B cell (primary cell): ENCODE measurements at regions not wholly inside any gene's neighbourhood (a gene's known extent, or its start where the extent isn't known, plus 50 kb on each side); places are given as distances from the start of the nearest gene placed in this dataset.

ENCODE experiments used
- EZH2 ChIP-seq: IDR thresholded peaks from 2 replicates; pipeline ENCODE4 v1.6.1; 2012; ENCODE audit warnings: borderline replicate concordance, low read depth, mild to moderate bottlenecking, moderate library complexity, low read length; ENCODE audit not compliant: insufficient read depth, poor library complexity, severe bottlenecking
- TF ChIP-seq, protein P1 (sequence below): fragments of 200-600 bp; IDR thresholded peaks from one replicate; pipeline ENCODE4 v1.8.0; 2022; ENCODE audit warnings: antibody characterized with exemption, mild to moderate bottlenecking

DNA sequence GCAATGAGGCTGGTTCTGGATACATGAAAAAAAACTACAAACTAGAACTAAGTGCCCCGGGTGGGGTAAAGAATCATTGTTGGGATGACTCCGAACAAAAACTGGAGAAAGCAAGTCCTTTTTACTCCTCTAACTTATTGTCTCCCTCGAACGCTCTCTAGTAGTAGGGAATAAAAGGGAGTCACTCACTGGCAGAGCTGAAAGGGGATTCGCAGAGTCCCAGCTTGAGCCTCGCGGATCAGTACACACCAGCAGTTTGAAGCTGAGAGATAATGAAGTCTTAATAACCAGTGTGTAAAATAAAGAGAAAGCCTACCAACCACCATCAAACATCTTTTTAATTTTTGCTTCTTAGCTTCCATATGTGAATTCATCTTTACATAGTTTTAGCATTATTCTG lies 521.9 kb upstream of the ARX start:
- TF ChIP-seq, protein P1, sequence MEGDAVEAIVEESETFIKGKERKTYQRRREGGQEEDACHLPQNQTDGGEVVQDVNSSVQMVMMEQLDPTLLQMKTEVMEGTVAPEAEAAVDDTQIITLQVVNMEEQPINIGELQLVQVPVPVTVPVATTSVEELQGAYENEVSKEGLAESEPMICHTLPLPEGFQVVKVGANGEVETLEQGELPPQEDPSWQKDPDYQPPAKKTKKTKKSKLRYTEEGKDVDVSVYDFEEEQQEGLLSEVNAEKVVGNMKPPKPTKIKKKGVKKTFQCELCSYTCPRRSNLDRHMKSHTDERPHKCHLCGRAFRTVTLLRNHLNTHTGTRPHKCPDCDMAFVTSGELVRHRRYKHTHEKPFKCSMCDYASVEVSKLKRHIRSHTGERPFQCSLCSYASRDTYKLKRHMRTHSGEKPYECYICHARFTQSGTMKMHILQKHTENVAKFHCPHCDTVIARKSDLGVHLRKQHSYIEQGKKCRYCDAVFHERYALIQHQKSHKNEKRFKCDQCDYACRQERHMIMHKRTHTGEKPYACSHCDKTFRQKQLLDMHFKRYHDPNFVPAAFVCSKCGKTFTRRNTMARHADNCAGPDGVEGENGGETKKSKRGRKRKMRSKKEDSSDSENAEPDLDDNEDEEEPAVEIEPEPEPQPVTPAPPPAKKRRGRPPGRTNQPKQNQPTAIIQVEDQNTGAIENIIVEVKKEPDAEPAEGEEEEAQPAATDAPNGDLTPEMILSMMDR: no peak
- TF ChIP-seq EZH2: no peak
